Loucy (cell line): ENCODE measurements at regions not wholly inside any gene's neighbourhood (a gene's known extent, or its start where the extent isn't known, plus 50 kb on each side); places are given as distances from the start of the nearest gene placed in this dataset.

Experiments
- EZH2phosphoT487 ChIP-seq: fragments of 200-600 bp; IDR thresholded peaks from 2 replicates; pipeline ENCODE4 v1.6.1; 2018; ENCODE audit warnings: antibody characterized with exemption, mild to moderate bottlenecking, moderate library complexity, borderline replicate concordance
- TF ChIP-seq, protein P1 (sequence below): fragments of 200-600 bp; sonication (generic); conservative IDR thresholded peaks from 2 replicates; pipeline ENCODE4 v1.5.1; 2014; ENCODE audit warnings: mild to moderate bottlenecking, antibody characterized with exemption, low read length

DNA sequence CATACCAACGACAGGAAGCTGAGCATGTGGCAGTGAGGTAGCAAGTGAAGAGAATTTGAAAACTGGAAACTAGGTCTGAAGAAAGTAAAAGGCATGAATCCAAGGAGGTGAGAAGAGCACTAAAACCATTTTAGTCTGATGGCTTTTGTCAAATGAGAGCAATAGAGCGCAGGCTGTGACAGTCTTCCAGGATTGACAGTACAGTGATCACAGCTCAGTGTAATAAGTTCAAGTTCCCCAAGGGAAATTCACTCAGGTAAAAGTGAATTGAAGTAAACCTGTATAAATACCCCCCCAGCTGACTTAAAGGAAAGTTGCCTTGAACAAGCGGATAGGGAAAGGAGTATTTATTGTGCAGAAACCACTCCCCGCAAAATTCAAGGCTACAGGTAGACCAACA, 224.2 kb upstream of the CRBN start:
- TF ChIP-seq, protein P1, sequence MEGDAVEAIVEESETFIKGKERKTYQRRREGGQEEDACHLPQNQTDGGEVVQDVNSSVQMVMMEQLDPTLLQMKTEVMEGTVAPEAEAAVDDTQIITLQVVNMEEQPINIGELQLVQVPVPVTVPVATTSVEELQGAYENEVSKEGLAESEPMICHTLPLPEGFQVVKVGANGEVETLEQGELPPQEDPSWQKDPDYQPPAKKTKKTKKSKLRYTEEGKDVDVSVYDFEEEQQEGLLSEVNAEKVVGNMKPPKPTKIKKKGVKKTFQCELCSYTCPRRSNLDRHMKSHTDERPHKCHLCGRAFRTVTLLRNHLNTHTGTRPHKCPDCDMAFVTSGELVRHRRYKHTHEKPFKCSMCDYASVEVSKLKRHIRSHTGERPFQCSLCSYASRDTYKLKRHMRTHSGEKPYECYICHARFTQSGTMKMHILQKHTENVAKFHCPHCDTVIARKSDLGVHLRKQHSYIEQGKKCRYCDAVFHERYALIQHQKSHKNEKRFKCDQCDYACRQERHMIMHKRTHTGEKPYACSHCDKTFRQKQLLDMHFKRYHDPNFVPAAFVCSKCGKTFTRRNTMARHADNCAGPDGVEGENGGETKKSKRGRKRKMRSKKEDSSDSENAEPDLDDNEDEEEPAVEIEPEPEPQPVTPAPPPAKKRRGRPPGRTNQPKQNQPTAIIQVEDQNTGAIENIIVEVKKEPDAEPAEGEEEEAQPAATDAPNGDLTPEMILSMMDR: no peak
- TF ChIP-seq EZH2phosphoT487: no peak
